ENCODE measurements at regions not wholly inside any gene's neighbourhood (a gene's known extent, or its start where the extent isn't known, plus 50 kb on each side); places are given as distances from the start of the nearest gene placed in this dataset.
"Not testable (repeated sequence)": the region's sequence is repeated elsewhere in the genome, so short reads cannot be mapped to it uniquely, and the experiment has no call there.

DNA sequence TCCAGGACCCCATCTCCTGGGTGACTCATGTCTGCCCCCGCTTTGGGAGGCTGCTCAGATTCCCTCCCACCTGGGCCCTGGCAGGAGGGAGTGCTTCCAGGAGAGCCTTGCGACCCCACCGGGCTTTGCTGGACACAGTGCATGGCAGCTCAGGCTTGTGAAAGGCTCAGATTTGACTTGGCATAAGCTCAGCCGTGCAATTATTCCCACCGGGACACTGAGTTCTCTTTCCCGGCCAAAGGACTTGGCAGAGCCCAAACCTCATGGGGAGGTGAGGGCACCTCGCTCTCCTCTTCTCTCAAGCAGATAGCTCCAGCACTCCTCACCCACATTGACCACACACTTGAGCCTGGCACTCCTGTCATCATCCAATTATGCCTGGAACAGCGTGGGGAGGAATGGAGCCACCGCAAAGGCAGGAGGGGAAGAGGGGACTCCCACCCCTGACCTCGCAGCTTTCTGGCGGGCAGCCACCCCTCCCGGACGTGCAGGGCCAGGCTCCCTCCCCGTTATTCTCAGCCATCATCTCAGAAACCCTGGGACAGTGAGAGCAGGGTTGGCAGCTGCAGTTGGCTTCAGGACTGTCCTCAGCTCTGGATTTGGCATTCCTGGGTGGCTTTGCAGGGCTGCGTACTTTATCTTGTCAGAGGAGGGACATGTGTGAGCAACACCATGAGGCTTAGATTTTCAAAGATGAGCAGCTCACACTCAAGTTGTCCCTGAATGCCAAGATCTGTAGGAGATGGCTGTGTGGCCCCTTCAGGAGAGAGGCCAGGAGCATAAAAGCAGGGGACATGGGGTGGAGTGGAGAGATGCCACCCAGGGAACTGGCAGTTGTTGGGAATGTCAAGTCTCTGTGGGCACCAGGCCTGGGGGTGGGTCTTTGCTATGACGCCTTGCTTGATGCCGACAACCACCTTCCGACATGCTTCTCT is 306.2 kb downstream of the TEX29 start:
- no peak overlapping the region for H3K27ac ChIP-seq (ENCODE audit: low read length)
- H3K9me3 ChIP-seq (ENCODE audit: control insufficient read depth, low read depth, low read length) = no peaks in the 10 kb centered on the region
- no peak overlapping the region for H3K4me3 ChIP-seq (ENCODE audit: low read length)
- no peaks in the 10 kb centered on the region for H3K36me3 ChIP-seq (ENCODE audit: control insufficient read depth, low read depth, low read length)
- H3K27me3 ChIP-seq (ENCODE audit: control insufficient read depth, insufficient read depth, low read length) = no peaks in the 10 kb centered on the region
- H3K9ac ChIP-seq (ENCODE audit: low read length) = no peak overlapping the region
- no peaks in the 10 kb centered on the region for H3K4me1 ChIP-seq (ENCODE audit: control insufficient read depth, low read depth, low read length)

DNA sequence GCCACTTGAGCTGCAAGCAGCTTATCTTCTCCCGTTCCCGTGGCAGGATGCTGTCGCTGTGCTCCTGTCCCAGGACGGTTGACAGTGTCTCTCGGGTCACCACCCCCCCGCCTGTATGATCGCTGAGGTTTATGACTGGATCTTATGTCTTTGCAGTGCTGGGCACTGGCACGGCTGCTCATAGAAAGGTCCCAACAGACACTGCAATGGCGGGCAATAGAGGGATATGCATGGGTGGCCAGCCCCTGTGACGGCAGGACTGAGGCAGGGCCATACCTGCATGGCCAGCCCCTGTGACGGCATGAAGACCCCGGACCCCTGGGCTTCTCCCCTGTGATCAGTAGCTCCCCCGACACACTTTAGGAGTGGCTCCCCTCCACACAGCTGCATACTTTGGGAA is 307.2 kb downstream of the TEX29 start:
- H3K4me1 ChIP-seq (ENCODE audit: control insufficient read depth, low read depth, low read length) = peaks cover 5% of the 10 kb centered on the region
- no peaks in the 10 kb centered on the region for H3K9me3 ChIP-seq (ENCODE audit: control insufficient read depth, low read depth, low read length)
- no peak overlapping the region for H3K4me3 ChIP-seq (ENCODE audit: low read length)
- no peaks in the 10 kb centered on the region for H3K36me3 ChIP-seq (ENCODE audit: control insufficient read depth, low read depth, low read length)
- H3K27ac ChIP-seq (ENCODE audit: low read length) = no peak overlapping the region
- H3K27me3 ChIP-seq (ENCODE audit: control insufficient read depth, insufficient read depth, low read length) = no peaks in the 10 kb centered on the region
- H3K9ac ChIP-seq (ENCODE audit: low read length) = no peak overlapping the region

DNA sequence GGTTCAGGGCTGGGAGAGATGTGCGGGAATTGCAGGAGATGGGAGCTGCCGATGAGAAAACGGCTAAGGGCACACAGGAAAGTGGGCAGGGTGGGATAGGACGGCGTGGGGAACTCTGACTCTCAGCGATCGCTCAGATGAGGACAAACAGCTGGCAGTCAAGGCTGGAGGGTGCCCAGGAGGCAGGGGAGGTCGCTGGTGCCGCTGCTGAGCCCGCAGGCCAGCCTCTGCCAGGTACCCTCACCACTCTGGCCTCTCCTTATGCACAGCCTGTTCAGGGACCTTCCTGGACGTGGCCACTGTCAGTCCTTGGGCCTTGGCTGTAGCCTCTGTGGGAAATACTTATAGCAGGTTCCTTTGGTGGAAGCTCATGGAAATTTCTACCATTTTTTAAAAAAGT is 308.6 kb downstream of the TEX29 start:
- H3K9ac ChIP-seq (ENCODE audit: low read length) = no peak overlapping the region

DNA sequence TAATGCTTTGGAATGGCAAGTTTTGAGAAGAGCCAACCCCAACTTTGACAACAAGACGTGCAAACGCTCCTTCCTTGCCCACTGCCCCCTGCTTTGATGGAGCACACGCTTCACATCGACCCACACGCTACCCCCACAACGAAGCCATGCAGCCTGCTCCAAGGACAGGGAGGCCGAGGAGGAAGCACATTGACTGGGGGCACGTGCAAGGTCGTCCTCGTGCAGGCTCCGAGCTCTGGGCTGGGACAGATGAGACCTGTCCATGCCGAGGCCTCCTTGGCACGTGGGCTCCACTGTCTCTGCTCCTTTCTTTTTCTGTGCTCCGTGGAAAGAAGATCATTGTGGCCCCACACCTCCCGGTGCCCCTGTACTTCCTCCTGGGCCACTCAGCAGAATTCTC is 309.0 kb downstream of the TEX29 start:
- H3K36me3 ChIP-seq (ENCODE audit: control insufficient read depth, low read depth, low read length) = no peaks in the 10 kb centered on the region
- no peaks in the 10 kb centered on the region for H3K9me3 ChIP-seq (ENCODE audit: control insufficient read depth, low read depth, low read length)
- H3K27me3 ChIP-seq (ENCODE audit: control insufficient read depth, insufficient read depth, low read length) = no peaks in the 10 kb centered on the region
- H3K9ac ChIP-seq (ENCODE audit: low read length) = no peak overlapping the region
- H3K27ac ChIP-seq (ENCODE audit: low read length) = no peak overlapping the region
- H3K4me3 ChIP-seq (ENCODE audit: low read length) = no peak overlapping the region
- peaks cover 23% of the 10 kb centered on the region for H3K4me1 ChIP-seq (ENCODE audit: control insufficient read depth, low read depth, low read length)

More for the DNA sequence above, 308.6 kb downstream of the TEX29 start:
- no peak overlapping the region for H3K4me3 ChIP-seq (ENCODE audit: low read length)
- no peaks in the 10 kb centered on the region for H3K36me3 ChIP-seq (ENCODE audit: control insufficient read depth, low read depth, low read length)
- no peak overlapping the region for H3K27ac ChIP-seq (ENCODE audit: low read length)
- peaks cover 19% of the 10 kb centered on the region for H3K4me1 ChIP-seq (ENCODE audit: control insufficient read depth, low read depth, low read length)
- no peaks in the 10 kb centered on the region for H3K27me3 ChIP-seq (ENCODE audit: control insufficient read depth, insufficient read depth, low read length)
- H3K9me3 ChIP-seq (ENCODE audit: control insufficient read depth, low read depth, low read length) = no peaks in the 10 kb centered on the region

DNA sequence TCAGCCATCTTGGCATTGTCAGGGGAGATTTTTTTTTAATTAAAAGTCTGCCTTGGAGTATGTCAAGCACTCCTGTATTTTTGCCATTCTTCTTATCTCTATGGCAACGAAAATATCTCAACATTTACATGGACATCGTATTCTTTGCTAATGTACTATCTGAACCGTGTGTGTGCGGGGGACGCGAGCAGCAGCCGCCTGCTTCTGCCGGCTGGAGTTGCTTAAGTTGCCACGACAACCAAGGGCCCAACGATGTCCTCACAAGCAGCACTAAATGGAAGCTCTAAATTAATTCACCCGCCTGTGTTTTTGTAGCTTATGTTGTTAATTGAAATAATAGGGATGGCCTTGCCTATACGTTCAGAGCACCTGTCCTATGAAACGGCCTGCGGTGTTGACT is 309.5 kb downstream of the TEX29 start:
- peaks cover 28% of the 10 kb centered on the region for H3K4me1 ChIP-seq (ENCODE audit: control insufficient read depth, low read depth, low read length)
- no peaks in the 10 kb centered on the region for H3K9me3 ChIP-seq (ENCODE audit: control insufficient read depth, low read depth, low read length)
- H3K27me3 ChIP-seq (ENCODE audit: control insufficient read depth, insufficient read depth, low read length) = no peaks in the 10 kb centered on the region
- no peaks in the 10 kb centered on the region for H3K36me3 ChIP-seq (ENCODE audit: control insufficient read depth, low read depth, low read length)
- H3K9ac ChIP-seq (ENCODE audit: low read length) = no peak overlapping the region
- H3K27ac ChIP-seq (ENCODE audit: low read length) = no peak overlapping the region
- H3K4me3 ChIP-seq (ENCODE audit: low read length) = no peak overlapping the region

GRCh38 chr13:111630406-111630805 is 310.0 kb downstream of the TEX29 start:
- H3K4me3 ChIP-seq (ENCODE audit: low read length) = no peak overlapping the region
- no peak overlapping the region for H3K27ac ChIP-seq (ENCODE audit: low read length)
- H3K9ac ChIP-seq (ENCODE audit: low read length) = no peak overlapping the region
- peaks cover 33% of the 10 kb centered on the region for H3K4me1 ChIP-seq (ENCODE audit: control insufficient read depth, low read depth, low read length)
- no peaks in the 10 kb centered on the region for H3K9me3 ChIP-seq (ENCODE audit: control insufficient read depth, low read depth, low read length)
- no peaks in the 10 kb centered on the region for H3K36me3 ChIP-seq (ENCODE audit: control insufficient read depth, low read depth, low read length)
- H3K27me3 ChIP-seq (ENCODE audit: control insufficient read depth, insufficient read depth, low read length) = peaks cover 3% of the 10 kb centered on the region

DNA sequence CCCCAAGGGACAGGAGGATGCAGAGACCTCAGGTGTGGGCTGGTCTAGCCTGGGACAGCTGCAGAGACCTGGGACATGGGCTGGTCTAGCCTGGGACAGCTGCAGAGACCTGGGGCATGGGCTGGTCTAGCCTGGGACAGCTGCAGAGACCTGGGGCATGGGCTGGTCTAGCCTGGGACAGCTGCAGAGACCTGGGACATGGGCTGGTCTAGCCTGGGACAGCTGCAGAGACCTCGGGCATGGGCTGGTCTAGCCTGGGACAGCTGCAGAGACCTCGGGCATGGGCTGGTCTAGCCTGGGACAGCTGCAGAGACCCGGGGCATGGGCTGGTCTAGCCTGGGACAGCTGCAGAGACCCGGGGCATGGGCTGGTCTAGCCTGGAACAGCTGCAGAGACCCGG is 310.8 kb downstream of the TEX29 start:
- H3K36me3 ChIP-seq (ENCODE audit: control insufficient read depth, low read depth, low read length); H3K9me3 ChIP-seq (ENCODE audit: control insufficient read depth, low read depth, low read length); H3K27me3 ChIP-seq (ENCODE audit: control insufficient read depth, insufficient read depth, low read length); H3K27ac ChIP-seq (ENCODE audit: low read length); H3K4me3 ChIP-seq (ENCODE audit: low read length); H3K9ac ChIP-seq (ENCODE audit: low read length): not testable (repeated sequence)
- peaks cover 38% of the 10 kb centered on the region for H3K4me1 ChIP-seq (ENCODE audit: control insufficient read depth, low read depth, low read length)

- no peaks in the 10 kb centered on the region for H3K36me3 ChIP-seq (ENCODE audit: control insufficient read depth, low read depth, low read length)
- H3K27ac ChIP-seq (ENCODE audit: low read length) = peak overlapping the region; percentile 6
- H3K4me1 ChIP-seq (ENCODE audit: control insufficient read depth, low read depth, low read length) = peaks cover 38% of the 10 kb centered on the region
- peaks cover 5% of the 10 kb centered on the region for H3K27me3 ChIP-seq (ENCODE audit: control insufficient read depth, insufficient read depth, low read length)
- H3K9ac ChIP-seq (ENCODE audit: low read length) = no peak overlapping the region
- H3K9me3 ChIP-seq (ENCODE audit: control insufficient read depth, low read depth, low read length) = no peaks in the 10 kb centered on the region
- H3K4me3 ChIP-seq (ENCODE audit: low read length) = peak overlapping the region; percentile 34
Measured at GRCh38 chr13:111632906-111633305, 312.5 kb downstream of the TEX29 start.

DNA sequence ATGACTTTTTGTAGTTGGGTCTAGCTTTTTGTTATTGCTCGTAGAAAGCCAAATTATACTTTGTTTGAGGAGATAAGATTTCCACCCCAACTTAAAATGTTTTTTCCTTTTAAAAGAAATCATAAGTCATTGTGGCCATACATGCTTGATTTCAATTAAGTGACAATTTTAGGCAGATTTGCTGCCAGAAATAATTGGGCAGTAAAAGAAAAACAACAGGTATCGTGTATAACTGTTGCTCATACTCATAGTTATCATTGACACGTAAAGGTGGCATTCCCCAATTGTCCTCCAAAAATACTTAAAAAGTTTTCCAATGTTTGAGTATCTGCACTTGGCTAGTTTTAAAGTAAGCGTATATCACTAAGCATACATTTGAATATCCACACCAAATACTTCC is 313.0 kb downstream of the TEX29 start:
- H3K27me3 ChIP-seq (ENCODE audit: control insufficient read depth, insufficient read depth, low read length) = peaks cover 5% of the 10 kb centered on the region
- peak overlapping the region; percentile 6 for H3K27ac ChIP-seq (ENCODE audit: low read length)
- H3K9me3 ChIP-seq (ENCODE audit: control insufficient read depth, low read depth, low read length) = no peaks in the 10 kb centered on the region
- H3K4me1 ChIP-seq (ENCODE audit: control insufficient read depth, low read depth, low read length) = peaks cover 38% of the 10 kb centered on the region
- H3K9ac ChIP-seq (ENCODE audit: low read length) = no peak overlapping the region
- H3K36me3 ChIP-seq (ENCODE audit: control insufficient read depth, low read depth, low read length) = no peaks in the 10 kb centered on the region
- peak overlapping the region; percentile 34 for H3K4me3 ChIP-seq (ENCODE audit: low read length)

DNA sequence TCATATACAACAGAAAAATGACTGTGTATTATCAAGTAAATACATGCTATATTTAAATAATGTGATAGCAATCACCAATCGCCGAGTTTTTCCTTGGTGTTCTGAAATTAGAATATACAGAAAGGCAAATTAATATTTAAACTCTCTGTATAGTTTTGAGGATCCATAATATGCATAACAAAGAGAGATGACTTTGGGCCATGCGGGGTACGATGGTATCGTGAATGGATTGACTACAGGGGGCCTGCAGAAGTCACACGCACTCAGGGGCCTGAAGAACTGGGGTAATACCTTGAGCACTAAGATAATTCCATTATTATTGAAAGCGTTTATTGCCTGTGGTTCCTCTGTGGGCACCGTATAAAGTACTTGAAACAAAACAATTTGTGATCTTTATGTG is 314.0 kb downstream of the TEX29 start:
- H3K9ac ChIP-seq (ENCODE audit: low read length) = no peak overlapping the region
- H3K27me3 ChIP-seq (ENCODE audit: control insufficient read depth, insufficient read depth, low read length) = peaks cover 5% of the 10 kb centered on the region
- H3K4me1 ChIP-seq (ENCODE audit: control insufficient read depth, low read depth, low read length) = peaks cover 38% of the 10 kb centered on the region
- no peak overlapping the region for H3K27ac ChIP-seq (ENCODE audit: low read length)
- H3K36me3 ChIP-seq (ENCODE audit: control insufficient read depth, low read depth, low read length) = no peaks in the 10 kb centered on the region
- H3K4me3 ChIP-seq (ENCODE audit: low read length) = peak overlapping the region; percentile 18
- H3K9me3 ChIP-seq (ENCODE audit: control insufficient read depth, low read depth, low read length) = no peaks in the 10 kb centered on the region

GRCh38 chr13:111636271-111636670 is 315.8 kb downstream of the TEX29 start:
- Histone ChIP-seq H3K27ac (ENCODE audit: low read length) (no peak overlapping the region), H3K27me3 (ENCODE audit: control insufficient read depth, insufficient read depth, low read length) (peaks cover 5% of the 10 kb centered on the region), H3K9me3 (ENCODE audit: control insufficient read depth, low read depth, low read length) (no peaks in the 10 kb centered on the region), H3K36me3 (ENCODE audit: control insufficient read depth, low read depth, low read length) (no peaks in the 10 kb centered on the region), H3K9ac (ENCODE audit: low read length) (no peak overlapping the region), H3K4me3 (ENCODE audit: low read length) (no peak overlapping the region), H3K4me1 (ENCODE audit: control insufficient read depth, low read depth, low read length) (peaks cover 42% of the 10 kb centered on the region)

DNA sequence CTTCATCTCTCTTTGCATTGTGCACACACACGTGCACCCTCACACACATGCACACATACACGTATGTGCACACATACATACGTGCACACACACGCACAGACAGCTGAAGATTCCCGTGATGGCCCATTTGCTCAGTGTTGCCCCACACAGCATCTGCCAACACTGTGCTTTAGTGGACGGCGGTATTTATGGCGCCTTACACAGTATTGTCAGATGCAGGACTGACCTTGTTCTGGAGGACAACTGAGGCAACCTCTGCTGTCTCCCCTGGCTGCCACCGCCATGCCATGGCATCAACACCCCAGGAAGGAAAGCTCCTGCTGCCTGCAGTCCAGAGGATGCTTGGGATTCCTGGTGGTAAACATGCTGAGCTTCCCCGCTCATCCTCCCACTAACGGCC is 316.4 kb downstream of the TEX29 start:
- Histone ChIP-seq H3K4me1 (ENCODE audit: control insufficient read depth, low read depth, low read length) (peaks cover 42% of the 10 kb centered on the region), H3K9me3 (ENCODE audit: control insufficient read depth, low read depth, low read length) (no peaks in the 10 kb centered on the region), H3K9ac (ENCODE audit: low read length) (no peak overlapping the region), H3K27ac (ENCODE audit: low read length) (no peak overlapping the region), H3K27me3 (ENCODE audit: control insufficient read depth, insufficient read depth, low read length) (peaks cover 5% of the 10 kb centered on the region), H3K4me3 (ENCODE audit: low read length) (no peak overlapping the region), H3K36me3 (ENCODE audit: control insufficient read depth, low read depth, low read length) (no peaks in the 10 kb centered on the region)
